ENCODE measurements at regions not wholly inside any gene's neighbourhood (a gene's known extent, or its start where the extent isn't known, plus 50 kb on each side); places are given as distances from the start of the nearest gene placed in this dataset.

DNA sequence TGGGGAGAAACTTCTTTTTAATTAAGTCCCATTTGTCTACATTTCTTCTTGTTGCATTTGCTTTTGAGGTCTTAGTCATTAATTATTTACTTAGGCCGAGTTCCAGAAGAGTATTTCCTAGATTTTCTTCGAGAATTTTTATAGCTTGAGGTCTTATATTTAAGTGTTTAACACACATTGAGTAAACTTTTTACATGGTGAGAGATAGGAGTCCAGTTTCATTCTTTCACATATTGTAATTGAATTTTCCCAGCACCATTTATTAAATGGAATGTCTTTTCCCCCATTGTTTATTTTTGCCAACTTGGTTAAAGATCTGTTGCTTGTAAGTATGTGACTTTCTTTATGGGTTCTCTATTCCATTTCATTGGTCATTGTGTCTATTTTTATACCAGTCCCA is 1344.0 kb upstream of the RAG2 start:
- TF ChIP-seq POLR2AphosphoS5 (IDR thresholded peaks at IDR 0.05; ENCODE audit: low read depth, low read length) (no peak), SIN3A (IDR thresholded peaks at IDR 0.05; ENCODE audit: borderline replicate concordance, insufficient read depth, low read depth, low read length) (no peak), TCF7L2 (IDR thresholded peaks at IDR 0.05; ENCODE audit: low read depth, low read length) (no peak)
- TF ChIP-seq, protein P1, sequence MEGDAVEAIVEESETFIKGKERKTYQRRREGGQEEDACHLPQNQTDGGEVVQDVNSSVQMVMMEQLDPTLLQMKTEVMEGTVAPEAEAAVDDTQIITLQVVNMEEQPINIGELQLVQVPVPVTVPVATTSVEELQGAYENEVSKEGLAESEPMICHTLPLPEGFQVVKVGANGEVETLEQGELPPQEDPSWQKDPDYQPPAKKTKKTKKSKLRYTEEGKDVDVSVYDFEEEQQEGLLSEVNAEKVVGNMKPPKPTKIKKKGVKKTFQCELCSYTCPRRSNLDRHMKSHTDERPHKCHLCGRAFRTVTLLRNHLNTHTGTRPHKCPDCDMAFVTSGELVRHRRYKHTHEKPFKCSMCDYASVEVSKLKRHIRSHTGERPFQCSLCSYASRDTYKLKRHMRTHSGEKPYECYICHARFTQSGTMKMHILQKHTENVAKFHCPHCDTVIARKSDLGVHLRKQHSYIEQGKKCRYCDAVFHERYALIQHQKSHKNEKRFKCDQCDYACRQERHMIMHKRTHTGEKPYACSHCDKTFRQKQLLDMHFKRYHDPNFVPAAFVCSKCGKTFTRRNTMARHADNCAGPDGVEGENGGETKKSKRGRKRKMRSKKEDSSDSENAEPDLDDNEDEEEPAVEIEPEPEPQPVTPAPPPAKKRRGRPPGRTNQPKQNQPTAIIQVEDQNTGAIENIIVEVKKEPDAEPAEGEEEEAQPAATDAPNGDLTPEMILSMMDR (IDR thresholded peaks at IDR 0.05): no peak
- TF ChIP-seq, protein P2, sequence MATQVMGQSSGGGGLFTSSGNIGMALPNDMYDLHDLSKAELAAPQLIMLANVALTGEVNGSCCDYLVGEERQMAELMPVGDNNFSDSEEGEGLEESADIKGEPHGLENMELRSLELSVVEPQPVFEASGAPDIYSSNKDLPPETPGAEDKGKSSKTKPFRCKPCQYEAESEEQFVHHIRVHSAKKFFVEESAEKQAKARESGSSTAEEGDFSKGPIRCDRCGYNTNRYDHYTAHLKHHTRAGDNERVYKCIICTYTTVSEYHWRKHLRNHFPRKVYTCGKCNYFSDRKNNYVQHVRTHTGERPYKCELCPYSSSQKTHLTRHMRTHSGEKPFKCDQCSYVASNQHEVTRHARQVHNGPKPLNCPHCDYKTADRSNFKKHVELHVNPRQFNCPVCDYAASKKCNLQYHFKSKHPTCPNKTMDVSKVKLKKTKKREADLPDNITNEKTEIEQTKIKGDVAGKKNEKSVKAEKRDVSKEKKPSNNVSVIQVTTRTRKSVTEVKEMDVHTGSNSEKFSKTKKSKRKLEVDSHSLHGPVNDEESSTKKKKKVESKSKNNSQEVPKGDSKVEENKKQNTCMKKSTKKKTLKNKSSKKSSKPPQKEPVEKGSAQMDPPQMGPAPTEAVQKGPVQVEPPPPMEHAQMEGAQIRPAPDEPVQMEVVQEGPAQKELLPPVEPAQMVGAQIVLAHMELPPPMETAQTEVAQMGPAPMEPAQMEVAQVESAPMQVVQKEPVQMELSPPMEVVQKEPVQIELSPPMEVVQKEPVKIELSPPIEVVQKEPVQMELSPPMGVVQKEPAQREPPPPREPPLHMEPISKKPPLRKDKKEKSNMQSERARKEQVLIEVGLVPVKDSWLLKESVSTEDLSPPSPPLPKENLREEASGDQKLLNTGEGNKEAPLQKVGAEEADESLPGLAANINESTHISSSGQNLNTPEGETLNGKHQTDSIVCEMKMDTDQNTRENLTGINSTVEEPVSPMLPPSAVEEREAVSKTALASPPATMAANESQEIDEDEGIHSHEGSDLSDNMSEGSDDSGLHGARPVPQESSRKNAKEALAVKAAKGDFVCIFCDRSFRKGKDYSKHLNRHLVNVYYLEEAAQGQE (IDR thresholded peaks at IDR 0.05; ENCODE audit: insufficient read depth in 1 of 2, low read depth in 2 of 2, low read length in 1 of 2): no peak

Measured in Panc1 (cell line).